ENCODE measurements at regions not wholly inside any gene's neighbourhood (a gene's known extent, or its start where the extent isn't known, plus 50 kb on each side); places are given as distances from the start of the nearest gene placed in this dataset.

GRCh38 chr5:115709585-115709984 lies 83.7 kb upstream of the TMED7 start:
- H3K4me3 ChIP-seq (ENCODE audit: low read depth, low read length, poor library complexity, severe bottlenecking), result no peak overlapping the region
- intact Hi-C loops (cut with micrococcal nuclease; ENCODE audit: unreplicated experiment), result no loop called here
- no peaks in the 10 kb centered on the region for H3K9me3 ChIP-seq (ENCODE audit: low read length)
- H4K20me1 ChIP-seq (ENCODE audit: insufficient read depth, low read length), result no peaks in the 10 kb centered on the region
- POLR2A ChIA-PET, result no interaction called here
- no peak overlapping the region for H2AFZ ChIP-seq (ENCODE audit: low read length)
- CTCF ChIA-PET (ENCODE audit: unreplicated experiment), result no interaction called here
- H3K9me2 ChIP-seq (ENCODE audit: insufficient read depth, low read length), result no peaks in the 10 kb centered on the region
- no peaks in the 10 kb centered on the region for H3K36me3 ChIP-seq (ENCODE audit: insufficient read depth, low read length)
- no TSS peak for BruUV-seq (replicated peaks)
- no peaks in the 10 kb centered on the region for H3K4me1 ChIP-seq (ENCODE audit: insufficient read depth, low read length, poor library complexity, severe bottlenecking)
- no peak overlapping the region for H3K27ac ChIP-seq (ENCODE audit: low read depth, low read length, poor library complexity, severe bottlenecking)
- no peaks in the 10 kb centered on the region for H3K79me2 ChIP-seq (ENCODE audit: insufficient read depth, low read depth, low read length)
- TF ChIP-seq EZH2phosphoT487 (IDR thresholded peaks at IDR 0.05; ENCODE audit: borderline replicate concordance, low read depth, low read length), result no peak
- no peak for TF ChIP-seq CTCF (conservative IDR thresholded peaks at IDR 0.05; ENCODE audit: low read length)
- no peak for DNase-seq (ENCODE audit: low spot score)
- no peak overlapping the region for H3K4me2 ChIP-seq (ENCODE audit: low read length)

- Histone ChIP-seq H3K27ac (ENCODE audit: low read depth, low read length, poor library complexity, severe bottlenecking) (no peak overlapping the region), H3K36me3 (ENCODE audit: insufficient read depth, low read length) (no peaks in the 10 kb centered on the region), H4K20me1 (ENCODE audit: insufficient read depth, low read length) (no peaks in the 10 kb centered on the region), H3K79me2 (ENCODE audit: insufficient read depth, low read depth, low read length) (no peaks in the 10 kb centered on the region), H3K9me2 (ENCODE audit: insufficient read depth, low read length) (no peaks in the 10 kb centered on the region), H3K9me3 (ENCODE audit: low read length) (no peaks in the 10 kb centered on the region), H2AFZ (ENCODE audit: low read length) (no peak overlapping the region), H3K4me3 (ENCODE audit: low read depth, low read length, poor library complexity, severe bottlenecking) (no peak overlapping the region), H3K4me1 (ENCODE audit: insufficient read depth, low read length, poor library complexity, severe bottlenecking) (no peaks in the 10 kb centered on the region), H3K4me2 (ENCODE audit: low read length) (no peak overlapping the region)
- ChIA-PET POLR2A (no interaction called here), CTCF (ENCODE audit: unreplicated experiment) (no interaction called here)
- intact Hi-C loops (cut with micrococcal nuclease; ENCODE audit: unreplicated experiment), result no loop called here
- TF ChIP-seq CTCF (conservative IDR thresholded peaks at IDR 0.05; ENCODE audit: low read length) (no peak), EZH2phosphoT487 (IDR thresholded peaks at IDR 0.05; ENCODE audit: borderline replicate concordance, low read depth, low read length) (no peak)
- BruUV-seq (replicated peaks), result no TSS peak
- DNase-seq (ENCODE audit: low spot score), result no peak
Measured at GRCh38 chr5:115708819-115709477, 83.1 kb upstream of the TMED7 start.

GRCh38 chr5:115703514-115703913 lies 77.7 kb upstream of the TMED7 start:
- H3K4me3 ChIP-seq (ENCODE audit: low read depth, low read length, poor library complexity, severe bottlenecking), result no peak overlapping the region
- no peak for DNase-seq (ENCODE audit: low spot score)
- H2AFZ ChIP-seq (ENCODE audit: low read length), result no peak overlapping the region
- no peaks in the 10 kb centered on the region for H3K9me3 ChIP-seq (ENCODE audit: low read length)
- intact Hi-C loops (cut with micrococcal nuclease; ENCODE audit: unreplicated experiment), result no loop called here
- H3K27ac ChIP-seq (ENCODE audit: low read depth, low read length, poor library complexity, severe bottlenecking), result no peak overlapping the region
- ChIA-PET CTCF (ENCODE audit: unreplicated experiment) (no interaction called here), POLR2A (no interaction called here)
- H3K4me1 ChIP-seq (ENCODE audit: insufficient read depth, low read length, poor library complexity, severe bottlenecking), result no peaks in the 10 kb centered on the region
- H3K4me2 ChIP-seq (ENCODE audit: low read length), result no peak overlapping the region
- BruUV-seq (replicated peaks), result no TSS peak
- TF ChIP-seq EZH2phosphoT487 (IDR thresholded peaks at IDR 0.05; ENCODE audit: borderline replicate concordance, low read depth, low read length), result no peak
- TF ChIP-seq CTCF (conservative IDR thresholded peaks at IDR 0.05; ENCODE audit: low read length), result no peak
- no peaks in the 10 kb centered on the region for H3K79me2 ChIP-seq (ENCODE audit: insufficient read depth, low read depth, low read length)
- no peaks in the 10 kb centered on the region for H4K20me1 ChIP-seq (ENCODE audit: insufficient read depth, low read length)
- H3K9me2 ChIP-seq (ENCODE audit: insufficient read depth, low read length), result no peaks in the 10 kb centered on the region
- no peaks in the 10 kb centered on the region for H3K36me3 ChIP-seq (ENCODE audit: insufficient read depth, low read length)
